Stomach smooth muscle (tissue), 2 donors: ENCODE measurements at regions not wholly inside any gene's neighbourhood (a gene's known extent, or its start where the extent isn't known, plus 50 kb on each side); places are given as distances from the start of the nearest gene placed in this dataset.
"Not testable (repeated sequence)": the region's sequence is repeated elsewhere in the genome, so short reads cannot be mapped to it uniquely, and the experiment has no call there.

Experiments
- H3K27ac ChIP-seq: one replicate; pipeline ENCODE4 v1.7.0; 2013; ENCODE audit warnings: mild to moderate bottlenecking, low read length, inconsistent platforms
- H3K27me3 ChIP-seq, 2 donors: one replicate each; pipeline ENCODE4 v1.7.0; 2013; ENCODE audit warnings: low read length in 2 of 2; ENCODE audit not compliant: insufficient read depth in 2 of 2, control insufficient read depth in 1 of 2
- H3K36me3 ChIP-seq, 2 donors: one replicate each; pipeline ENCODE4 v1.7.0; 2013; ENCODE audit warnings: low read length in 2 of 2; ENCODE audit not compliant: control insufficient read depth in 2 of 2, insufficient read depth in 2 of 2
- H3K4me1 ChIP-seq: one replicate; pipeline ENCODE4 v1.7.0; 2013; ENCODE audit warnings: low read length; ENCODE audit not compliant: control insufficient read depth, insufficient read depth
- H3K4me3 ChIP-seq, 2 donors: one replicate each; pipeline ENCODE4 v1.7.0; 2013; ENCODE audit warnings: low read length in 2 of 2
- H3K9ac ChIP-seq, 2 donors: one replicate each; pipeline ENCODE4 v1.7.0; 2013; ENCODE audit warnings: low read length in 2 of 2, mild to moderate bottlenecking in 1 of 2
- H3K9me3 ChIP-seq, 2 donors: one replicate each; pipeline ENCODE4 v1.7.0; 2013; ENCODE audit warnings: low read length in 2 of 2; ENCODE audit not compliant: control insufficient read depth in 2 of 2
- donor health status: healthy.
- donor health status: Pancreatic carcinoma.

GRCh38 chr13:89496478-89496877 lies 1825.3 kb downstream of the SLITRK5 start:
- Histone ChIP-seq H3K4me3 (no peak overlapping the region), H3K4me1 (no peaks in the 10 kb centered on the region), H3K36me3 (no peaks in the 10 kb centered on the region), H3K27me3 (no peaks in the 10 kb centered on the region), H3K9ac (no peak overlapping the region), H3K9me3 (no peaks in the 10 kb centered on the region), H3K27ac (no peak overlapping the region)

GRCh38 chr13:89497658-89498057 lies 1826.5 kb downstream of the SLITRK5 start:
- Histone ChIP-seq H3K36me3 (no peaks in the 10 kb centered on the region), H3K27ac (no peak overlapping the region), H3K4me3 (no peak overlapping the region), H3K27me3 (no peaks in the 10 kb centered on the region), H3K4me1 (no peaks in the 10 kb centered on the region), H3K9me3 (no peaks in the 10 kb centered on the region), H3K9ac (no peak overlapping the region)

DNA sequence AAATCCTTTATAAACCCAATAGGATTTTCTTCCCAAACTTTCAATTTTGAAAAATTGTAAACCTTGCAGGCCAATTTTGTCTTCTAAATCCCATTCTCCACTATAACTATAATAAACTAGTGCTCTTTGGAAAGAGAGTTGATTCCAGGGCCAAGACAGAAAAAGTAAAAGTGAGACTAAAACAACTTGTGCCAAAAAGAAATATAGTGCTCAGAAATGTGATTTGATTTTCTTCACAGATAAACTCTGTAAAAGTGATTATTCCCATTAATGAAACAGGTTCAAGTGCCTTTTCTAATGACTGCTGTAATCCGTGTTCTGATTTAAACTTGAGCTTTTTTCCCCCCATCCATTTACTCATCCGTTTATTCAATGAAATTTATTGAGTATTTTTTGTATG lies 1831.1 kb downstream of the SLITRK5 start:
- H3K9ac ChIP-seq = no peak overlapping the region
- no peaks in the 10 kb centered on the region for H3K27me3 ChIP-seq
- no peaks in the 10 kb centered on the region for H3K4me1 ChIP-seq
- no peak overlapping the region for H3K4me3 ChIP-seq
- no peaks in the 10 kb centered on the region for H3K36me3 ChIP-seq
- no peak overlapping the region for H3K27ac ChIP-seq
- no peaks in the 10 kb centered on the region for H3K9me3 ChIP-seq

GRCh38 chr13:89514534-89515312 lies 1832.8 kb upstream of the MIR17HG start:
- Histone ChIP-seq H3K9me3 (no peaks in the 10 kb centered on the region), H3K36me3 (no peaks in the 10 kb centered on the region), H3K27ac (no peak overlapping the region), H3K27me3 (no peaks in the 10 kb centered on the region), H3K4me3 (no peak overlapping the region), H3K4me1 (no peaks in the 10 kb centered on the region), H3K9ac (no peak overlapping the region)

GRCh38 chr13:89515948-89516347 lies 1831.5 kb upstream of the MIR17HG start:
- Histone ChIP-seq H3K9me3 (no peaks in the 10 kb centered on the region), H3K9ac (no peak overlapping the region), H3K4me3 (no peak overlapping the region), H3K36me3 (no peaks in the 10 kb centered on the region), H3K4me1 (no peaks in the 10 kb centered on the region), H3K27ac (no peak overlapping the region), H3K27me3 (no peaks in the 10 kb centered on the region)

- Histone ChIP-seq H3K36me3 (no peaks in the 10 kb centered on the region), H3K9ac (no peak overlapping the region), H3K9me3 (no peaks in the 10 kb centered on the region), H3K4me3 (no peak overlapping the region), H3K27ac (no peak overlapping the region), H3K27me3 (no peaks in the 10 kb centered on the region), H3K4me1 (no peaks in the 10 kb centered on the region)
These were observed 1829.0 kb upstream of the MIR17HG start for GRCh38 chr13:89518289-89519077.

GRCh38 chr13:89520468-89520867 lies 1827.0 kb upstream of the MIR17HG start:
- H3K4me3 ChIP-seq = no peak overlapping the region
- H3K9me3 ChIP-seq = no peaks in the 10 kb centered on the region
- no peak overlapping the region for H3K9ac ChIP-seq
- no peaks in the 10 kb centered on the region for H3K27me3 ChIP-seq
- no peak overlapping the region for H3K27ac ChIP-seq
- no peaks in the 10 kb centered on the region for H3K36me3 ChIP-seq
- H3K4me1 ChIP-seq = no peaks in the 10 kb centered on the region

DNA sequence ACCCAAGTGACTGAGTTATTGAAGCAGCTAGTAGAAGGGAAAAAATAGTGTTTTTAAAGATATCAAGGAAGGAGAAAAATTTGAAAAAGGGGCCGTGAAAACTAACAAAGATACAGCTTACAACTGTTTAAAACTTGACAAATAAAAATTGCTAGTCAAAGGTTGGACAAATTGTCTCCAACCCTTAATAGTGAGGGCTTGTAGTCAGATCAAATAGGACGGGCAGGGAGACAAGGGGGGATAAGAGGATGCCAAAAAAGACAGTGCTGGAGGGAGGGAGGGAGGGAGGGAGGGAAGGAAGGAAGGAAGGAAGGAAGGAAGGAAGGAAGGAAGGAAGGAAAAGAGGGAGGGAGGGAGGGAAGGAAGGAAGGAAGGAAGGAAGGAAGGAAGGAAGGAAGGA lies 1825.8 kb upstream of the MIR17HG start:
- not testable (repeated sequence) for H3K4me3 ChIP-seq, H3K27ac ChIP-seq, H3K4me1 ChIP-seq, H3K27me3 ChIP-seq, H3K9me3 ChIP-seq, H3K9ac ChIP-seq, H3K36me3 ChIP-seq

GRCh38 chr13:89541091-89542030 lies 1806.1 kb upstream of the MIR17HG start:
- H3K9me3 ChIP-seq = no peaks in the 10 kb centered on the region
- no peak overlapping the region for H3K4me3 ChIP-seq
- H3K27ac ChIP-seq = no peak overlapping the region
- no peaks in the 10 kb centered on the region for H3K4me1 ChIP-seq
- H3K27me3 ChIP-seq = no peaks in the 10 kb centered on the region
- H3K9ac ChIP-seq = no peak overlapping the region
- no peaks in the 10 kb centered on the region for H3K36me3 ChIP-seq

GRCh38 chr13:89550938-89551337 lies 1796.5 kb upstream of the MIR17HG start:
- H3K27ac ChIP-seq = no peak overlapping the region
- H3K36me3 ChIP-seq = no peaks in the 10 kb centered on the region
- H3K9me3 ChIP-seq = no peaks in the 10 kb centered on the region
- H3K9ac ChIP-seq = no peak overlapping the region
- H3K4me1 ChIP-seq = no peaks in the 10 kb centered on the region
- no peak overlapping the region for H3K4me3 ChIP-seq
- no peaks in the 10 kb centered on the region for H3K27me3 ChIP-seq
